GM18511 (cell line): ENCODE measurements at regions not wholly inside any gene's neighbourhood (a gene's known extent, or its start where the extent isn't known, plus 50 kb on each side); places are given as distances from the start of the nearest gene placed in this dataset.

Experiments used
- ATAC-seq: cut with Tn5 transposase; IDR thresholded peaks from one replicate; pipeline ENCODE4 v1.9.1; 2021; ENCODE audit warnings: mild to moderate bottlenecking, moderate library complexity; ENCODE audit not compliant: unreplicated experiment

DNA sequence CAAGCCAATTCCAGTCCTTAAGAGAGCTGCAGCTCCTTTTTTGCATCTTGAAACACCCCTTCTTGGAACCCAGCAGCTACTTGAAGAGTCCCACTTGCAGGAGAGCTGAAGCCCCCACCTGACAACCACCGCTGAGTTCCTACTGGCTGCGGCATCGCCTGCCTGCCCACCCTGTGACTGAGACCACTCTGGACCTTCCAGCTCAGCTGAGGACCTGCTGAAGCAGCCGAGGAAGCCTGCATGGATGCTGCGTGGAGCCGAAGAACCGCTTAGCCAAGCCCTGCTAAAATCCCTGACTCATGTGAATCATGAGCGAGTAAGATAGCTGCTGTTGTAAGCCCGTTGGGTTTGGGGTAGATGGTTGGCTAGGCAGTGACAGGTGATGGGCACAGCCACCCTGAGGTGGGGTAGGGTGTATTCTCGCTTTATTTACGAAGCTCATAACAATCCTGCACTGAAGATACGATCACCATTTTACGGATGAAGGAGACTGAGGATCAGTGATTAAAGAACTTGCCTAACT is 78.4 kb downstream of the INHBB start:
- ATAC-seq, result no peak

DNA sequence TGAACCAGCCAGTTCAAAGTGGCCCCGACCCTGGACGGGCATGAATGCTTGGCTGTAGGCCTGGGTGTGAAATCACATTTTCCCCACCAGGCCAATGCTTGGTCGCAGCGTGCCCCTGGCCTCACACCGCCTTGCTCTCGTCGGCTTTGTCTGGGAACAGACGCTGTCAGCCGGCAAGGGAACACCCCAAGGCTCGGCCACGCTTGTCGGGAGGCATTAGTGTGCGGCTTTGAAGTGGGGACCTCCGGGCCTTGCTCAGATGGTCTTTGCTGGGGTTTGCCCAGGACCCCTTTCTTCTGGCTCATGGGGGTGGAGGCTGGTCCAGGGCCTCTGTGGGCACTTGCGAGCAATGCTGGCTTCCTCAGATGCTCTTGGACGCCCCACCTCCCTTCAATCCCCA is 79.1 kb downstream of the INHBB start:
- ATAC-seq, result no peak

DNA sequence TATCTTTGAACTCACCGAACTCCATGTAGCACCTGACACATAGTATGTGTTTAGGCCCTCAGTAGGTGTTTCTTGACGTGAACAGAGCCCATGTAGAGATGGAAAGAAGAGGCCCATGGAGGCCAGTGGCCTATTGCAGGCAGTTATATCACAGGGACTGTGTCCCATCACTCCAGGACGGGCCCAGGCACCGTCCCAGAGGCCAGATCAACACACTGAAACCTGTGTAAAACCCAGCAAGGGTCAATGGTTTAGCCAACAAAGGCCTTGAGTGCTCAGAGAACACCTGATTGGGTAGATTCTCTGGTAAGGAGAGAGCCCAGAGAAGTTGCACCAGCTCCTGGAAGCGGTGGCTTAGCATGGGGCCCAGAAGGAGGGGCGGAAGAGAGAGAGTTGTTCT is 82.8 kb downstream of the INHBB start:
- no peak for ATAC-seq

DNA sequence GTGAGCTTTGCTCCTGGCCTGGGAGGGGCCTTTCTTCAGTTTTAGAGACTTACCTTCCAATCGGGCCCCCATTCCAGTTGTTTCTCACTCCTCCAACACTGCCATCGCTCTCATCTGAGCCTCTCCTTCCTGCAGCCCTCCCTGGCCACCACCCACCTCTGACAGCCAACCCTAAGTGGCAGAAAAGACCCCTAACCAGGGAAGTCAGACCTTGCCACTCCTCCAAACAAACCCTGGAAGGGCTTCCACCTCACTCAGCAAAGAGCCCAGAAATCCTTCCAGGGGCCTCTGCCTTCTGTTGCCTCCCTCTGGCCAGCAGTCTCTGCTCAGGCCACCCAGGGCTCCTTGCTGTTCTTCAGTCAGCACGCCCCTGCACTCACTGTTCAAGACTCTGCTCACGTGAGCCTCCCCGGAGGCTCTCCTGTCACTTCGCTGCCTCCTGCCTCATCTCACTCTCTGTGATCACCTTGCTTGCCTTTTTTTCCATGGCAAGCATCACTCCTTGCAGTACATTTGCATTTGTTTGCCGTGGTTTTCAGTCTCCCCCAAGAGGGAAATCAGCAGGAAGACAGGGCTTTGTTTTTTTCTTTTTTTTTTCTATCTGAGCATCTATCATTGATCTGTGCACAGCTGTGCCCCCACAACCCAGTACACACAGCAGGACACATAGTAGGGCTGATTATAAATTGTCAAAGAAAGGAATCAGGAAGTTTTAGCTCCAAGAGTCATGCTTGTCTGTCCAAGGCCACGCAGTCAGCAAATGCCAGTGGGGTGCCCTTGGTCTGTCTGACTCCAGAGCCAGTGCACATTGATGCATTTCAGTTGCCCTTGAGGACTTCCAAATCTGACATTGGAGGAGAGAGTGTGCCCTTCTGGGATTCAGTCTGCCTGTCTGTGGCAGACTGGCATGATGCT is 83.9 kb downstream of the INHBB start:
- no peak for ATAC-seq

DNA sequence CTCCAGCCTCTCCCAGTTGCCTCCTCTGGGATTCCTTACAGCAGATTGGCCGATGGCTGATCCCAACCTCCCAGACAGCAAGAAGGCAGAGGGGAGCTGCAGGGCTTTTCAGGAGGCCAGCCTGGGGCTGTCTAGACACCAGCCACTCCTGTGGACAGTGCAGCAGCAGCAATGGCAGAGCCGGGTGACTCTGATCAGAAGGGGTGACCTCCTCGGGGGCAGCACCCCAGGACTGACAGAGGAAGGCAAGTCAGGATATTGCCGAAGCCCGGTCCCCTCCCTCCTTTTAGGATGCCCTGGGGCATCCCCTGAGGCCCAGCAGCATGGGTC is 84.5 kb downstream of the INHBB start:
- no peak for ATAC-seq

DNA sequence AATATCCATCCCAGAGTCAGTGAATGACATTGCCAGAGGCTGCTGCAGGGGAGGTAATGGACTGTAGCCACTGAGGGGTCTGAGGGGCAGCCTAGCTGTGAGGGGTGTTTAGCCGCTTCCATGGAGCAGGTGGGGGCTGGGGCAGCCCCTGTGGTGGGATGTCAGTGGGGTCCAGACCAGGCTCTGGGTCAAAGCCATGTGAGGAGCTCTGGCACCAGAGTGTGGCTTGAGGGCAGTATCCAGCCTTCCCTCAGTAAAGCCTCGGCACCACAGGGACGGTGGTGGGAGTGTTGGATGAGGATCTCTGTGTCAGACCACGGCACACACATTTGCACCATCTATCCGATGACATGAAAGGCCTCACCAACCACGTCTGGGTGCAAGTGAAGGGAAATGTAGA is 85.0 kb downstream of the INHBB start:
- no peak for ATAC-seq

DNA sequence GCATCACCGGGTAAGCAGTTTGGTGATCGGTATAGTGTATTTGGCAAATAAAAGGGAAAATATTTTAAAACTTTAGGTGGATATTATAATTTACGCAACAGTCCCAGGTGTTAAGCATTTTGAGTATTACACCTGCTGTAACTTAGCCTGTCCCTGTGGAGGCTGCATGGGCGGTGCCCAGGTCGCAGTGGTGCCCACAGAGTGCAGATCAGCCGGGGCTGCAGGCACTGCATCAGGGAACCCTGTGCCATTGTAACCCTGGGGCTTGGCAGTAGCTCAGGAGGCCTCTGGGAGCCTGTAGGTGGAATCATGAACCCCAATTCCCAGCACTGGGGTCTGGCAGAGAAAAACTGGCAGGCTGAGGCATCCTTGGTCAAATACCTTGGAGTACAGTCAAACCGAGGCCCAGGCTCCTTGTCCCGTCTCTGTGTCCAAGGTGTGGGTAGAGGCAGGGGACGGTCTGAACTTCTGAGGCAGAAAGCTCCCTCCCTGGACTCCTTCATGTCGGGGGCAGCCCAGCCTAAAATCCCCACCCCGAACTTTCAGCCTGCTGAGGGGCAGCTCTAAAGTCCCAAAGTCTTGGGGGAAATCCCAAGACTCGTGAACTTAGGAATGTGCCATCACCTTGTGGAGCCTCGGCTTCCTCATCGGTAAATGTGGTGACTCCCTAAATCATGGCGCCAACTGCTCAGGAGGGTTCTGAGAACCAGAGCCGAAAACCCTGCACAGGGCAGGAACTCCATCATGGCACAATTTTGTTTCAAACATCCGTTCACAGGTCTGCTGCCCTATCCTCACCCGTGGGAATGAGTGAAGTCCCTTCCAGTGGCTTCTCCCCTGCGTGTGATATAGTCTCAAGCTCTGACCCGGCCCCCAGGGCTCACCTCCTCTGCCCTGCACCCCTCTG is 85.7 kb downstream of the INHBB start:
- ATAC-seq, result no peak

DNA sequence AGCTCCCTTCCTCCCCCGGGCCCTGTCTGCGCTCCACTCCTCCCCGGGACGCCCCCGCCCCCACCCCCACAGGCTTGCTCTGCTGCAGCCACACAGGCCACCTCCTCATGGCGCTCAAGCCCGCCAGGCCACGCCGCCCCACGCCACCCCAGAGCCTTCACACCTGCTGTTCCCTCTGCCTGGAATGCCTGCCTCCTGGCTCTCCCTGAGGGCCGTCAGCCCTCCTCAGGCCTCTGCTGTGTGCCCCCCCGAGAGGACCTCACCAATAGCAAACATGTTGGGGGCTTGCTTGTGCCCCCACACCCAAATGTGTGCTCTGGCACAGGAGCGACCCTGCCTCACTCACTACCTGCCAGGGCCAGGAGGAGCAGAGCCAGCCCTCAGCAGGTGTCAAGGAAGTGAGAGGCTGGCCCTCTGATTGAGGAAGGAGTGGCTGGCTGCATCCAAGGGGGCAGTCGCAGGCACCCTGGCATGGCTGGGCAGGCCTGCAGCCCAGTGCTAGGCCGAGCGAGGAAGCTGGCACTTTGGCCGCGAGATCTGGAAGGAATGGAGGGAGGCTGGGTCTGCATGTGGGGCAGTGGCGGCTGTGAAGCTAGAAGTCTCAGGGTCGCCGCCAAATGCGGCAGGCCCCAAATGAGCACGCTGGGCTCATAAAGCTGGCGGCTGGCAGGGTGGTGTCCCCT is 86.5 kb downstream of the INHBB start:
- no peak for ATAC-seq

DNA sequence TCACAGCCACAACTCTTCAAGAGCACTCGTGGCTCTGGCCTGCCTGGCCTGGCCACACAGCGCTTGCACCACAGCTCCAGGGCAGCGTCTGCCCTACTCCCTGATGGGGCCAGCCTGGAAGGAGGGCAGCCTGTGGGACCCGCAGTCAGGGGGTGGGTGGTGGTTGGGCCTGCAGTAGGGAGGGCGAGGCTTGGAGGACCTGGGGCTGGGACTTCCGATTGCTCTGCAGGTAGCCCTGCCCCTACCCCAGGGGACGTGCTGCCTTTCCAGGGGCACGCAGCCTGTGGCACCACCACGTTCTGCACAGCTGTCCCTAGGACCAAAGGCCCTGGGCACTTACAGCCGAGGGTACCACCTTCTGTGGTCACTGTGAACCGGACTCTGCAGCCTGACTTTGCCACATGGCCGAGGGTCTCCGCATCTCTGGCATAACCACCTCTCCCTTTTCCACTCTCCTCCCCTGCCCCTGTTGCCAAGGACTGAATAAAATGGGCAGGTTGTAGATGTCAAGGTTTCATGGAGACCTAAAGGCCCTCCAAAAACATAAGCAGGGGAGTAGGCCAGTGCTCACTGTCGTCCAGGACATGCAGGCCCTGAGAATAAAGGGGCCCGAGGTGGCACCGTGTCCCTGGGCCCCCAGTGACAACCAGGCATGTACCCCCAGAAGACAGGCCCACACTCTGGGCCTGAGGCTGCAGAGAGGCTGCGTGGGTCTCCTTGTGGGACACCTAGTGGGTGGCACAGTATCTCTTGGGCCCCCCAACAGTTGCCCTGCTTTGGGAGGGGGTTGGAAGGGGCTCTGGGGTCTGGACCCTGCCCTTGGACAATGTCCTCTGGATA is 87.3 kb downstream of the INHBB start:
- ATAC-seq, result no peak

DNA sequence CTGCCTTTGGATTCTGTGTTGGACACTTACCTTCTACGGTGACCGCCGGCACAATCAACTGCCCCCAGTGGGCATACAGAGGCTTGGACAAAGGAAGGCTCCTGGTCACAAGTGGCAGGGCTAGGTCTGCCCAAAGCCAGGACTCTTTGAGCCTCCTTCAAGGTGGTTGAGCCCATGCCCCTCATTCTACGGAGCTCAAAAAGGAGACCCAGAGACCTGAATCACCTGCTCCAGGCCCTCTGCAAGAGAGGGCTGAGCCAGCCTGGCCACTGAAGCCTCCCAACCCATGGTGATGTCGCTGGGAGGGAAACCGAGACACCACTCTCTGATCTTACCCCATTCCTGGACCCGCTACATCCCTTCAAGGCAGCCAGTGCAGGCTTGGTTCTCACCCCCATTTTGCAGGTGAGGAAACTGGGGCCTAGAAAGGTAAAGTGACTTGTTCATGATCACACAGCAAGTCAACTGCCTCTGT is 87.9 kb downstream of the INHBB start:
- ATAC-seq, result no peak

DNA sequence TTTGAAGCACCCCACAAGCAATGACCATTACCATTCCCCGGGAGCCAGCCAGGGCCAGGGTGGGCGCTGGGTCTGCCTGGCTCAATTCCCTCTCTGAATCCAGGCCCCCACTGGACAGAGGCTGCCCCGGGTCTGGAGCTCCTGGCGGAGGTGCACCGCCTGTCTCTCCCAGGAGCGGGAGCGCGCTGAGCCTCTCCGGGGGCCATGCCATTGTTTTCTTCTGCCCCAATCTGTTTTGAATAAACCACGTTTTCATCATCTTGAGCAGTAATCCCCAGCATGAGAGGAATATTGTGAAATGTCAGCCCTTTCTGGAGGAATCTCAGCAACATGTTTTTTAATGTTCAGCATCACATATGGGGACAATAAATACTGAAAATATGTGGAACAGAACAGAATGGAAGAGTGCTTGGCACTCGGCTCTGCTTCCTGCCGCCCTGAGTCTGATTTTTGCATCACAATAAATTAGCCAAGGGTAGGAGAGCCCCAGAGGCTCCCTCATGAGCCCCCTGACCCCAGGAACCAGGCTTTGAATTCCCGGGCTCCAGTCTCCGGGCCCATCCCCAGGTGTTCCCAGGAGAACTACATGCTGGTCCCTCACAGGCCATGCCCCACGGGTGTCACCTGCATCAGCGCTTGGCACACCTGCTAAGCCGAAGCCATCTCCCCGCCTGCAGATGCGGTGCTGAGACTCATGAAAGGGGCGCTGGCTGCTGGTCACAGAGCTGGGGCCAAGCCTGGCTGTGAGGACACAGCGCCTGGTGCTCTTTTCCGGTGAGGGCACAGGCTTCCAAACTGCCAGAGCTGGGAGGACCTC is 88.8 kb downstream of the INHBB start:
- no peak for ATAC-seq

DNA sequence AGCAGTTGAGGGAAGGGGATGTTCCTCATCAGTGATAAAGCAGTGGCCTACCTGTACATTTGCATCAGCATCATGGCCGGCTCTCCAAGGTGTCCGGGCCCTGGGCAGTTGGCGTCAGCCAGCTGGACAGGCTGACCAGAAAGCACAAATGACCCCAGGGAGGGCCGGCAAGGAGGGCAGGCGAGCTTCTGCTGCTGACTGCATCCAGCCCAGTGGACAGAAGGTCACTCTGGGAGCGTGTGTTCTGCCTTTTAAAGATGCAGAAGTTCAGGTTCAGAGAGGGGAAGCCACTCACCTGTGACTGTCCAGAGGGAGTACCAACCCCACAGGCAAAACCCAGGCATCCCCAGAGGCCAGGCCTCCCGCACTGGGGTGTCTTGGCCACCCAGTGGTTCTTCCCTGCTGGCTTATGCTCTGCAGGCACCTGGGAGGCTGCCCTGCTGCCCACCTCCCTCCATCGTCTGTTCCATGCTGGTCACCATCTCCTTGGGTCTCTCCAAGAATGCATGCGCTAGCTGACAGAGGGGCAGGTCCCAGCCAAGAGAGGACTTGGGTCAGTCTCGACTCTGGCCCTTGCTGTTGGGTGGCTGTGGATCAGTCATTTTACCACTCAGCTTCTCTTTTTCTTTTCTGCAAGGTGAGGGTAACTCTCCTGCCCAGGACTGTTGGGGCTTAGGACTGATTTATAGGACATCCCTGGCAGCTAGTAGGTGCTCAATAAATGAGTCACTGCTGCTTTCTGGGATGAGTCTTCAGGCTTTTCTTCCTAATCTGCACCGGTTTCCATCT is 89.9 kb downstream of the INHBB start:
- no peak for ATAC-seq

DNA sequence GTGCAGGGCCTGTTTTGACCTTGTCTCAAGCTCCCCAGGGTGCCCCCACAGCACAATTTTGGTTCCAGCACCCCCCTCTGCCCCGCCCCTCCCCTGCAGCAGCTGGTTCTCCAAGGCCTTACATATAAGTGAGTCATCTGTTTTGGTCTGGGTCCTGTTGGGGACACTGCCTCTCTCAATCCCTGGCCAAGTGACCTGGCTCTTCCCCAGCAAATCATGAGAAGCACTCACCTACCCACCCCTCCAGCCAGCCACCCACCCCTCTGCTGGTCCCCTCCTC is 90.5 kb downstream of the INHBB start:
- no peak for ATAC-seq

DNA sequence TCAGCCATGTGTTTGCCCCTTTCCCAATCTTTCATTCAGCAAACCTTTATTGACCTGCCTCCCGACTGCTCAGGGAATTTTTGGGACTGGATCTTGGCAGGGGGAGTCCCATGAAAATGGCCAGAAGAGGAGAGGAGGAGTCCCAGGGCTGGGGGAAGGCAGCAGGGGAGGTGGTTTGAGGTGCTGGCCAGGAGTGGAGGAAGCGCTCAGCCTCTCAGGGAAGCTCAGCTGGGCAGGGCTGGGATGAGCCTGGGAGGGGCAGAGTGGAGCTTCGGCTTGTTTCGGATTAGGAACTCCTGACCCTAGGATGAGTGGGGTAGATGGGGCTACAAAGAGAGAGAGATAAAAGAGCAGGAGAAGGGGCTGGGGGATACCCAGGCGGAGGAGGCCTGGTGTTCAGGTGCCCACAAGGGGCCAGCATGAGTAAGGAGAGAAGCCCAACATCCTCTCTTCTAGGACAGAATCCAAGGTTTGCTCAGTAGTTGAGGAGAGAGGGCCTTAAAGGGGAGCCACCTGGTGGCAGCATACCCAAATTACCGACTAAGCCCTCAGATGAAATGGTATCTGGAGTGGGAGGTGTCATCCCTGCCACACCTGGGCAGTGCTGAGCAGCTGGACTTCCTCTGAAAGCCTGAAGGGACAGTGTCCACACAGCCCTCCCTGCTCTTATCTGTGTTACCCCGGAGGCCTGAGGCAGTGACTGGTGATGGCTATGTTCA is 91.1 kb downstream of the INHBB start:
- no peak for ATAC-seq

DNA sequence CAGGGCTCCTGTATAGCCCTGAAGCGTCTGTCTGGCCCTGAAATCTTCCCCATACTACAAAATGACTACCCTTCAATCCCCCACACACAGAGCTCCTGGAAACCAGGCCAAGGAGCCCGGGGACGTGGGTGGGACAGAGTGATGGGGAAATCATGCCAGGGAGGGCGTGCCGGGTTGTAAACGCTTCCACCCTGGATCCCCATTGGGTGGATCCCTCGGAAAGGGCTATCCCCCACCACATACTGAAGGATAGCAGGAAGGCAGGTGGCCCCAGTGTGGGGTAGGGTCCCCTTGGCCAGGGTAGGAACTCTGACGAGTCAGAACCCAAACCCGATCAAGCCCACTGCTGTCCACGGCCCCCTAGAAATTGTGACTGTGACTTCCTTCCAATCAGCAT is 91.7 kb downstream of the INHBB start:
- ATAC-seq, result no peak

DNA sequence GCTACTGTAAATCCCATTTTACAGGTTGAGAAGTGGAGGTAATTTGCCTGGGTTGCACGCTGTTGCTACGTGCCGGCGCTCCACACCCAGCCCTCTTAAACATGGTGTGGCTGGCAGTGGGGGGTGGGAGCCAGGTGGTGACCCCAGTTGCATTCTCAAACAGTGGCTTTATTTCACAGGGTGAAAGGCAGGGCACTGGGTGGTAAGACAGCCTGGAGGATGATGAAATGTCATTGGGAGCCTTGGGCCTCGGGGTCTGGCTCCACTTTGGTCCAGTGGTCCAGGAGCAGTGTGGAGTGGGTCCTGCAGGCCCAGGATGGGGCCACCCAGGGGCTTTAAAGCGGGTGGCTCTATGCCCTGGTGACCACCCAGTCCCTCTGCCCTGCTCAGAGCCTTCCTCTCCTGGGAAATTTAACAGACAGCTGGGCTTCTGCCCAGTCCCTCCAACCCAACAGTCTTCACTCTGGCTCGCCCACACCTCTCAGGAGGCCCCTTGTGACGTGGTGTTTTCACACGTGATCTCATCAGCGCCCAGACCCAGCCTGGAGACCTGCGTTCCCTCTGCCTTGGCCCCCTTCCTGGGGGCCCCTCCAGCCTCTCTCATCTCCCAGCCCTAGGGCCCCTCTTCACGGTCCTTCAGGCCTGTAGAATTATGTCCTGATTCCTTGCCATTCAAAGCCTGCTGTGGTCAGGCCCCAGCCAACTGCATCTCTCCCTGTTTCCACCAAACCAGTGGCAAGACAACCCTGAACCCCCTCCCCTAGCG is 92.5 kb downstream of the INHBB start:
- ATAC-seq, result no peak

DNA sequence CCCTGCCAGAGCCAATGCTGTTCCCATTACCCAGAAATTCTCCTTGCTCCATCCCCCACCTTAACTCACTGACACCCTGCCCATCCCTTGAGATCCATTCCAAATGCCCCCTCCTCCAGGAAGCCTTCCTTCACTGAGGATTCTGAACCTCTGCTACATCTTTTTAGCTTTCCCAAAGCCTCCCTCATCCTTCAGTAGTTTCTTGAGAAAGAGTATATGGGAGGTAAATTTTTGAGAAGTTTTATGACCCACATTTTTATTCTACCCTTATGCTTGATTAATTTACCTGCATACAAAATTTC is 93.1 kb downstream of the INHBB start:
- no peak for ATAC-seq
